GM21737 (cell line): ENCODE measurements at regions not wholly inside any gene's neighbourhood (a gene's known extent, or its start where the extent isn't known, plus 50 kb on each side); places are given as distances from the start of the nearest gene placed in this dataset.

Experiments
- ATAC-seq: cut with Tn5 transposase; IDR thresholded peaks from one replicate; pipeline ENCODE4 v1.9.1; 2021; ENCODE audit warnings: mild to moderate bottlenecking, moderate library complexity; ENCODE audit not compliant: unreplicated experiment

- no peak for ATAC-seq
Observed at GRCh38 chr13:100870898-100871297, 196.3 kb upstream of the TMTC4 start.

- ATAC-seq: no peak
Observed at GRCh38 chr13:100860866-100861265, 186.3 kb upstream of the TMTC4 start.

GRCh38 chr13:100859861-100860260 lies 185.3 kb upstream of the TMTC4 start:
- ATAC-seq: no peak

- ATAC-seq: no peak
Observed at GRCh38 chr13:100855151-100855550, 180.6 kb upstream of the TMTC4 start.

GRCh38 chr13:100854006-100854405 lies 179.4 kb upstream of the TMTC4 start:
- ATAC-seq: no peak

GRCh38 chr13:100853434-100853833 lies 178.8 kb upstream of the TMTC4 start:
- ATAC-seq: no peak

- ATAC-seq: no peak
Observed at GRCh38 chr13:100852146-100852545, 177.6 kb upstream of the TMTC4 start.

GRCh38 chr13:100848304-100848703 lies 173.7 kb upstream of the TMTC4 start:
- no peak for ATAC-seq

- no peak for ATAC-seq
Observed at GRCh38 chr13:100845128-100845757, 170.6 kb upstream of the TMTC4 start.

GRCh38 chr13:100842136-100842535 lies 167.5 kb upstream of the TMTC4 start:
- no peak for ATAC-seq

- no peak for ATAC-seq
Observed at GRCh38 chr13:100838387-100838786, 163.8 kb upstream of the TMTC4 start.

GRCh38 chr13:100837631-100838030 lies 163.0 kb upstream of the TMTC4 start:
- ATAC-seq: no peak

- no peak for ATAC-seq
Observed at GRCh38 chr13:100836711-100837110, 162.1 kb upstream of the TMTC4 start.

- ATAC-seq: no peak
Observed at GRCh38 chr13:100835695-100836094, 161.1 kb upstream of the TMTC4 start.

- ATAC-seq: no peak
Observed at GRCh38 chr13:100833427-100833826, 158.8 kb upstream of the TMTC4 start.

GRCh38 chr13:100828226-100828625 lies 153.6 kb upstream of the TMTC4 start:
- ATAC-seq: no peak

- ATAC-seq: no peak
Observed at GRCh38 chr13:100827489-100828176, 153.0 kb upstream of the TMTC4 start.

GRCh38 chr13:100826441-100826840 lies 151.8 kb upstream of the TMTC4 start:
- no peak for ATAC-seq

- no peak for ATAC-seq
Observed at GRCh38 chr13:100825557-100825956, 151.0 kb upstream of the TMTC4 start.

GRCh38 chr13:100824366-100824765 lies 149.8 kb upstream of the TMTC4 start:
- ATAC-seq: no peak

- ATAC-seq: no peak
Observed at GRCh38 chr13:100823448-100823847, 148.9 kb upstream of the TMTC4 start.

- no peak for ATAC-seq
Observed at GRCh38 chr13:100822871-100823443, 148.4 kb upstream of the TMTC4 start.
